AML-193 (cell line): ENCODE measurements at regions not wholly inside any gene's neighbourhood (a gene's known extent, or its start where the extent isn't known, plus 50 kb on each side); places are given as distances from the start of the nearest gene placed in this dataset.

ENCODE experiments used
- DNase-seq, 2 experiments: peaks; one replicate each; lab custom pipeline; 2025; lab: John Stamatoyannopoulos, UW

GRCh38 chr6:99138445-99138844, 190.7 kb upstream of the FBXL4 start:
- DNase-seq = no peak

DNA sequence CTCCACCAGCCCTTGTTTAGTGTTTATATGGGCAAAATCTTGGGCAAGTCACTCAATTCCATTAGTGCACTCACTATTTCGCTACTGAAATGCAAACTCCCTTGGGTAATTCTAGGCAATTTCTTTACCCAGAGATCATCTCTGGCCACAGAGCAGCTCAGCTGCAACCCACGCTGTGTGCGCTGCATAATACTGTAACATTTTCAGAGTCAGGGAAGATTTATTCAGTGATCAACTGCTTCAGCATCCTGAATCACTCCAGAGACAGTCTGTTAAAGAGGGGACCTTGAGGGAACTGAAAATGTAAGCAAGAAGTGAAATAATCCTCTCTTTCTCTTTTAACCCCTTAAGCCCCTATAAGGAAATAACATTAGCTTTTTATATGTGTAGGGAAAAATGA, 189.6 kb upstream of the FBXL4 start:
- DNase-seq = no peak

GRCh38 chr6:99136488-99136887, 188.7 kb upstream of the FBXL4 start:
- DNase-seq = no peak

- no peak for DNase-seq
Measured at GRCh38 chr6:99132026-99132635, 184.4 kb upstream of the FBXL4 start.

DNA sequence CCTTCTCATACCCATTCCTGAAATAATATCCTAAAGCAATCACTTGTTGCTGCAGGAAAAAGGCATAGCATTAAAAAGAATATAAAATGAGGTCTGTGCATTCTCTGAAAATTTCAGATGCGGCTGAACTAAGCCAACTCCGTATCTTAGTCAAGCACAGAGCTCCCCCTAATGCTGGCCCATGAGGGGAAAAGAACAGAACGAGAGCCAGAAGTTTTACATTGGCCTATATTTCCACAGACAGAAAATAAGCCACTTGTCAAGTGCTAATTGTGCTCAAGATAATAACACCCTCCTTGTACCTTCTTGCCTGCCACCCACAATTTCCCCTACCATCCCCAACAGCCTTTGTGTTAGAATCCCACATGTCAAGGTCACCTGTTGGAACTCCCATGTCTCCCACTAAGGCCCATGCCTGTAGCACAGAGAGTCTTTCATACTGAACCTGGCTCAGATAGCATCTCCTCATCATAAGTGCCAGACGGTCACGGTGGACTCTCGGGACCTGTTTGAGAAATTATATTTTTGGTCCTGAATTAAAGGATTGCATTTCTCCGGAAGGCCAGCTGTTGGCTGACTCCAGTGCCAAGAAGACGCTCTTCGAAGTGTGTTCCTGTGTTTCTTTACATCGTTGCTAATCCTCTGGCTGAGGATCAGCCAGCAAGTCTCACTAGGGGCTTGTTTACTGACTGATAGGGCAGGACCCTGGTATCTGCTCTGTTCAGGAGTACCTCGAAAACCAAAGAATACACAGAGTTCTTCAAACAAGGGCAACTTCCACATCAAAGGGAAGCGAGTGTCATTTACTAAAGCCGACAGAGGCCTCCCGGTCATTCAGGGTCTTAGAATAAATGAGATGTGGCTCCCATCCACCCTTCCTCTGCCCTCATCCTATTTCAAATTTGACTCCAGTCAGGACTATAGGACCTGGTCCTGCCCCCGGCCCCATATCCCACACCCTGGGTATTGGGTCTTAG, 183.4 kb upstream of the FBXL4 start:
- DNase-seq = peak in 1 of 2 experiments; percentile 6

DNA sequence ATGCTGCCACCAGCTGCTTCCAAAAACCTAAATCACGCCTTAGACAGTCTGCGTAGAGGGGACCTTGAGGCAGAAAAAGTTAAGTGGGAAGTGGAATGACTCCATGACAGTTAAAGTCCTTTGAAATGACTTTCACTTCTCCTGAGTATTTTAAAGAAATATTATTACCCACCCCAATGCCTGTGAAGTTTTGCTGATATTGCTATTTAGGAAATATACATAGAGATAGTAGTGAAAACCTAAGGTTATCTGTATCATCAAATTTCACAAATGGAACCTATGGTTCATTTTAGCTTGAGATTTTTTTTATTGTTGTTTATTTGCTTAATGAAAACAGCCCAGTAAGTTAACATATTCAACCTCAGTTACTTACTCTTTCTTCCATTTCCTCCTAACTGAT, 182.1 kb upstream of the FBXL4 start:
- no peak for DNase-seq

- DNase-seq = no peak
Measured at GRCh38 chr6:99121748-99122147, 174.0 kb upstream of the FBXL4 start.

- DNase-seq = no peak
Measured at GRCh38 chr6:99120641-99121040, 172.9 kb upstream of the FBXL4 start.

DNA sequence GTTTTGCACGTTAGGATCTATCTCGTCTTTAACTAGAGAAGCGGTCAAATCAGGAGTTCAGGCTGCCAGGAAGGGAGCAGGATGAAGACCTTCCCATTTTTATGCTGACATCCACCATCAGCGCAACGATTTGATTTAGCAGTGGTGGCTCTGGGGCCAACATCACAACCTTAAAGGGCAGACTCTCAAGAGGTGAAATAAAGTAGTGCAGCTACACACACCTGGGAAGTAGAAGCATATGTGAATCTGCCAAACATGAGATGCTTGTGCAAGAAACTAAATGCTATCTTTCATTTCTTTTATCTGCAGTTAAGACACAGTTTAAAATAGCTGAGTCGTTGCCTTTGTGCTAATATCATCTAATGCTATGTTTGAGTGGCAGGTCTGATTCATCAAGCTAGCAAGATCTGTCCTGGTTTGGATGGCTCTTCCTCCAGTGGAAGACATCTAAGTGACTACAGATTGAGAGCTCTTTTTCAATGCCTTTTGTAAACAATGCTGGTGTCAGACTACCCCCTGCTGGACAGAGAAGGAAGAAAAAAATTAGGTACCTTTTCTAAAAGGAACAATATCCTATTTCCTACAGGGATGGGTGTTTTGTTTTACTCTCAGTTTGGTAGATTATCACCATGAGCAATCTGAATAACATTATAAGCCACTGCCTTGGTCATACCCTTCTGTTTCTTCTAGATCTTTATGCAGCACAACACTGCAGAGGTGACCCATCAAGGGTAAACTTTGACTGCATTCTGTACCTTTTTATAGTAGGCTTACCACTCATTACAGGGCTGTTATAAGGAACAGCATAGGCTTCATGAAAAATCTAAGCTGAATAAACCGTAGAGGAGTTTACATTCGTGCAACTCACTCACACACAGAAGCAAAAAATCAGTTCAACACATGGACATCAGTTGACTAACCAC, 171.6 kb upstream of the FBXL4 start:
- peak; percentile 59 to 70 for DNase-seq

GRCh38 chr6:99114769-99115406, 167.1 kb upstream of the FBXL4 start:
- no peak for DNase-seq

- DNase-seq = no peak
Measured at GRCh38 chr6:99111590-99111989, 163.8 kb upstream of the FBXL4 start.

DNA sequence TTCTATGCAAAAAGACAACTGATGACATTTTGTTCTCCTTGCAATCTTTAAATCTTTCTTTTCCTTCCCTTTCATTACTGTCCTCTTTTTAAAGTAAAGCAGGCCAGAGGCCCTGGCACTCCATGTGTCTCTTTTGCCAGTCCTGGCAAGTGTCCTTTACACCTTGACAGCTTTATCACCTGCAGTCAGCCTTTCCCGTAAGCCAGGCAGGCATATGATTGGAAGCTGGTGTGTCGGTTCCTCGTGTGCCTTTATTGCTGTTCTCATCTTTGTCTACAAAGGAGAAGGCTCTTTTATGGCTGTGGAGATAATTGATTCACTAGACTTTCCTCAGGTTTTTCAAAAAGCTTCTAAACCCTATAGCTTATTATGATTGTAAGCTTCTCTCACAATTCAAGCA, 162.3 kb upstream of the FBXL4 start:
- no peak for DNase-seq

DNA sequence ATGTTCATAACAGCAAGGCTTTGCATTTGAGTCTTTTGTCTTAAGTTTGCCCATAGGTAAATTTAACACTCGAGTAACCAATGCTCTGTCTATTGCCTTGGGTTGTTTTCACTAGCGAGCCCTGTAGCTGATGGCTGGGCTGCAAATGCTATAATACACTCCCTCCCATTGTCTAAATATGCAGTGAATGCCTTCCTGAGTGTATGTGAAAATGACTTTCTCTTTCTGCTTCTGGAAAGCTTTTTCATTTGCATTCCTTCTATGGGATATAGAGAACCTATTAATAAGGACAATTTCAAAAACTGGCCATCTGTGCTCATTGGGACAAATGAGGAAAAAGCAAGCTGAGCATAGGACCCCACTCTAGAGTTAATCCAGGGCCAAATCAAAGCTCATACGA, 156.5 kb upstream of the FBXL4 start:
- no peak for DNase-seq

- DNase-seq = no peak
Measured at GRCh38 chr6:99099243-99099642, 151.5 kb upstream of the FBXL4 start.

DNA sequence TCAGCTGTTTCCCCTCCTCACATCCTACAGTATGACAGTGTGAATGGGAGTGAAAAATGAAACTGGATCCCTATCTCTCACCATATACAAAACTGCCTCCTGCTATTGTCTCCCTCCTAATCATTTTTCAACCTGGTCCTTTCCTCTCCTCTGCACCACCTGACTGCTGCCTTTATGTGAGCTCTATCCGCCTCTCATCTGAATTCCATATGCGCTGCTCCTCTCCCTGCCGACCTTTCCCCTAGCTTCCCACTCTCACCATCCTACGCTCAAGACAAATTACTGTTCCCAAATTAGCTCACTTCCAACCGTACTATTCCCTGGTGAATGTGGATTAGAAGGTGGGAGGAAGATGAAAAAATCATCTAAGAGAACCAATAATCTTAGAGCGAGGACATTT, 148.4 kb upstream of the FBXL4 start:
- DNase-seq = no peak

- DNase-seq = no peak
Measured at GRCh38 chr6:99093456-99094190, 145.9 kb upstream of the FBXL4 start.

DNA sequence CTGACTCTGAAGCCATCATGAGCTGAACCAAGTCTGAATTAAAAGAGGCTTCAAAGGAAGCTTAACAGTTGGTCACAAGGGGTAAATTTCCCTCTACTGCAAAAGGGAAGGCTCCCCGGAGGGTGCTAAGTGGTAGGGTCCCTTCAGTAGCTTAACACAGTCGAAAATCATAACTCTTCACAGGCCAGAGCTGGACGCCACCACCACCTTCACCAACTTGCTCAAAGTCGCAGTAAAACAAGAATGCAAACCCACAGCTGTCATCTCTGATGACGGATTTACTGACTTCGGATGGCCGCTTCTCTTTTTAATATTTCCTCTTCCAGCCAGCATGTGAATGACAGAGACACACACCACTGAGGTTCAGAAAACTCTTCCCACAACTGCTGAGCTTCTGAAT, 144.7 kb upstream of the FBXL4 start:
- no peak for DNase-seq

- no peak for DNase-seq
Measured at GRCh38 chr6:99091985-99092384, 144.2 kb upstream of the FBXL4 start.

- DNase-seq = no peak
Measured at GRCh38 chr6:99080191-99080590, 132.4 kb upstream of the FBXL4 start.

DNA sequence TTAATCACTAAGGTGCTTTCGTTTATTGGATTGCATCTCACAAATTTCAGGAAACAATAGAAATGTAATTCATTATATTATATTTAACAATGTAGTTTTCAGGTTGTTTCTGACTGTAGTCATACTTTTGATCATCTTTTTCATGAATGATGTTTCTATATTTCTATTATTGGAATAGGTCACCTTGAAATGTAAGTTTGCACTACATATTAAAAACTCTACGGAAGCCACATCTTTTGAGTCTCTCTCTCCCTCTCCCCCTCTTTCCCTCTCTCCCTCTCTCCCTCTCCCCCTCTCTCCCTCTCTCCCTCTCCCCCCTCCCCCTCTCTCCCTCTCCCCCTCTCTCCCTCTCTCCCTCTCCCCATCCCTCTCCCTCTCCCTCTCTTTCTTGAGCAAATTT, 131.3 kb upstream of the FBXL4 start:
- no peak for DNase-seq

- DNase-seq = no peak
Measured at GRCh38 chr6:99073223-99073622, 125.5 kb upstream of the FBXL4 start.
